ENCODE measurements at regions not wholly inside any gene's neighbourhood (a gene's known extent, or its start where the extent isn't known, plus 50 kb on each side); places are given as distances from the start of the nearest gene placed in this dataset.

DNA sequence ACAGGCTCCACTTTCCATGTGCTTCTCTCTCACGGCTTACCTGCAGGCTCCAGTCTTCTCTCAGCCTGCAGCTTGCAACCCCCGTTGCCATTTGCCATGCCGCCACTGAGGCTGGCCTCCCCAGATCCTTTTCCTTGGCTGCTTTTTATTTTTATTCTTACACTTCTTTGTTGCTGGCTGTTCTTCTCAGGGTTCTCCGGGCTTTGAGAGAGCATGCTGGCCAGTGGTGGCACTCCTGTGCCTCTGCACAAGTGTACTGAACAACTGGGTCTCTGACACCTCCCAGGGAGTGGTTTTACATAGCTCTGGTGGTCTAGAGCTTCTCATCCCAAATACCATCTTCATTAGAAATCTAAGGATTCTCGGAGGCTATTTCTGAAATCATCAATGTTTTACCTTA is 241.7 kb upstream of the MTNR1B start:
- TF ChIP-seq GATA1 (IDR thresholded peaks at IDR 0.05; ENCODE audit: low read depth, low read length) (no peak), POLR2A (IDR thresholded peaks at IDR 0.05; ENCODE audit: low read length) (no peak)
- DNase-seq, result no peak

DNA sequence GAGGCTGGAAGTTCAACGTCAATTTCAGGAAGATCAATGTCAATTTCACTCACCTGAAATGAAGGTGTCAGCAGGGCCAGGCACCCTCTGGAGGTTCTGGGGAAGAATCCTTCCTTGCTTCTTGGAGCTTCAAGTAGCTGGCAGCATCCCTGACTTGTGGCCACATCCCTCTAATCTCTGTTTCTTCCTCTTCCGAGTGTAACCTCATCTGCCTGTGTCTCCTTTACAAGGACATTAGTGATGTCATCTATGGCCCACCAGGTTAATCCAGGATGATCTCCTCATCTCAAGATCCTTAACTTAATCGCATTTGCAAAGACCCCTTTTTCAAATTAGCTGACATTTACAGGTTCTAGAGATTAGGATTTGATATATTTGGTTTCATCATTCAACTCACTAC is 240.8 kb upstream of the MTNR1B start:
- TF ChIP-seq GATA1 (IDR thresholded peaks at IDR 0.05; ENCODE audit: low read depth, low read length) (no peak), POLR2A (IDR thresholded peaks at IDR 0.05; ENCODE audit: low read length) (no peak)
- no peak for DNase-seq

DNA sequence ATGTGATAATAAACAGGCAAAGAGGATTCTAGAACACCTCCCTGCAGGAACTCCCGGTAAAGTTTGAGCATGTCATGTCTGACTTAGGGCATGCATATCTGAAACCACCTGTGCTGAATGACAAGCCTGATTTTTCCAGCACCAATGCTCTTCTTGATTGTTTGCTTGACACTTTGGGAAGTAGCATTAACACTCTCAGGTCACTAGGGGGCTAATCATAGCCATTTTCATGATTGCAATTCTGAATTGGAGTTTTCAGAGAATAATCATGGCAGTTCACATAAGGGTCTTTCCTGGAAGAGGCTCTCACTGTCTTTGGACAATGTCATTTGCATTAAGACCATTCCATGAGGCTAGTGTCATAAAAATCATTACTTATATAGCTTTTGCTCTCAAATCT is 234.4 kb upstream of the MTNR1B start:
- TF ChIP-seq GATA1 (IDR thresholded peaks at IDR 0.05; ENCODE audit: low read depth, low read length) (no peak), POLR2A (IDR thresholded peaks at IDR 0.05; ENCODE audit: low read length) (no peak)
- DNase-seq, result peak in 1 of 2 experiments; percentile 1

DNA sequence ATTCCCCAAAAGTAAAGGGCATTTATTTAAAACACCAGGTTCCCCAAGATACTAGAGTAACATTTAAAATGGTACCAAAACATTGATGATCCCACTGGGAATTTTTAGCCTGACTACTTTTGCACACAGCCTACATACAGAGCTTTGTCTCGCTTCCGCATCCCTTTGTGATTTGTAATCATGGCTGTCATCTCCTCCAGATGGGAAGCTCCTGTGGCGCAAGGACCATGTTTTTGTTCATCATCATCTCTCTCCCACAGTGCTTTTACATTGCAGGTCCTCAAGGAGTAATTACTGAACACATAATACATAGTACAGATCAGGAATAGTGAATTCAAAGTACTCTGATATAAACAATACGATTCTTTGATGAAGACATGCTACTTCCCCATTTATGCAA is 231.2 kb upstream of the MTNR1B start:
- TF ChIP-seq GATA1 (IDR thresholded peaks at IDR 0.05; ENCODE audit: low read depth, low read length), result no peak
- TF ChIP-seq POLR2A (IDR thresholded peaks at IDR 0.05; ENCODE audit: low read length), result no peak
- no peak for DNase-seq

DNA sequence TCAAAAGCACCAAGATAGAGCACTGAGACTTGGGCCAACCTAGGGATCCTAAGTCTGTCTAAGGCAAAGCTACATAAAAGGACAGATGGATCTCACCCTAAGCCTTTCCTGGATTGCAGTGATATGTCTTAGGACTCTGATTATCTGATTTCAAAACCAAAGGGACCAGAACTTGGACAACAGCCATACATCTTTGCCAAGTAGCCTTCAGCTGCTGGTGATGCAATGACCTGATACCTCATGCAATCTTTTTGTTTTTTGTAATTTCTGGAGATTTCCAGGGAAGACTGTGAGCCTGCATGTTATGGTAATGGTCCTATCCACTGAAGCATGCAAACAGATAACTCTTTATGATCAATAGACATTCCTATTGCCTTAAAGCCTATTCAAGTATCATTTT is 230.4 kb upstream of the MTNR1B start:
- TF ChIP-seq POLR2A (IDR thresholded peaks at IDR 0.05; ENCODE audit: low read length) (no peak), GATA1 (IDR thresholded peaks at IDR 0.05; ENCODE audit: low read depth, low read length) (no peak)
- peak in 1 of 2 experiments; percentile 9 for DNase-seq

DNA sequence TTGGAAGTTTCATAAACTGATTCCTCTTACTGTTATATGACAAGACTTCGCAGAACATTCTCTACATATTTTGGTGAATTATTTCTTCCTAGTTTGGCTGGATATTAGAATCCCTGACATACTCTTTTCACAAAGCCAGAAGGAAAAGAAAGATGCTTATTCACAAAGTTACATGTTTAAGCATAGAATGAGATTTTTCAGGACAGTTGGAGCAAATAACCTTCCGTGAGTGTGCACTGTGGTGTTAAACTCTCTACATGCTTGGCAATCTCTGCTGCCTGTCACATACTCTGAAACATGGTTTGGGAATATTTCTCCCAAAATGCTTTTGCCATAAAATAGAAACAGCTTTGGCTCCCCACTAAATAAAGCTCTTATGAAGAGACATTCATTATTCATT is 230.0 kb upstream of the MTNR1B start:
- TF ChIP-seq POLR2A (IDR thresholded peaks at IDR 0.05; ENCODE audit: low read length), result no peak
- TF ChIP-seq GATA1 (IDR thresholded peaks at IDR 0.05; ENCODE audit: low read depth, low read length), result no peak

DNA sequence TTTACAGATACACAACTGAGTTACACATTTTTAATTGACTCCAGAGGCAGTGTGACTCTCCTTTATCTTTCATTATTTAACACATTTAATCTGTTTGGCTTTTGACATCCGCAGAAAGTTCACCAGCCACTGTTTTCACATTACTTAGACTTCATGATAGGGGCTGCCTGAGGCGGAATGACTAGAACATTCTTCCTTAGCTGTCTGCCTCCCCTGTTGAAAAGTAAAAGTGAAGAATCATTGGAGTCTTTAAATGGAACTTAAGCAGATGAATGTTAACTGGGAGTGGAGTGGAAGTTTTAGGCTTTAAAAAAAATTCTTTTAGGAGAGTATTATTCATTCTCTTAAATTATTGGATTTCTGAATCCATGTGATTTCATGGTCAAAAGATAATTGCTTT is 229.2 kb upstream of the MTNR1B start:
- DNase-seq, result no peak
- TF ChIP-seq GATA1 (IDR thresholded peaks at IDR 0.05; ENCODE audit: low read depth, low read length), result no peak

More for the DNA sequence above, 230.0 kb upstream of the MTNR1B start:
- DNase-seq, result no peak

DNA sequence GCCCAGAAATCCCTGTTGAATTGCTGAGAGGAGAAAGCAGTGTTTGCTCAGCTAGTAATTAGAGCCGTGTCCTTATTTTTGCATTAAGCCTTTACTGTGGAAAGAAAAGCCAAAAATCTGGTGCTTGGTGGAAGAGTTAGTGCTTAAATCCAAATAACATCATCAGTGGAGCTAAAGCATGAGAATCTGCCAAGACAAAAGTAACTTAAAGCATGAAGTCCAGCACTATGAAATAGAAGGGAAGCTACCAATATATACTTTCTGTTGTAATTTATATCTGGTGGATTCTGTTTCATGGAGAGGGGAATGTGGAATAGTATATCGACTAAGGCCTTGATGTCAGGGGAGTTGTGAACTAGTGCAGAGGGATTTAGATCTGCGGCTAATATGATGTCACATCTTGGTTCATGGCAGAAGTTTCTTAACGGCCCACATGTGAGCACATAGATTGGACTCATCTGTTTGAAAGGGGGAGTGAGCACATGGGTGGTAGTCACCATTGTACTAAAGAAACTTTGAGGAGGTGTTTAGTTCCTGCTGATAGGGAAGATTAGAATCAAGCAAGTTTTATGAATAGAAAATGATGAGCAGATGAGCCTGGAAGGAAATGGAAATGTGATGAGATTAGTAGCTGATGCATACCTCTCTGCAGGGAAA is 224.4 kb upstream of the MTNR1B start:
- no peak for DNase-seq
- TF ChIP-seq POLR2A (IDR thresholded peaks at IDR 0.05; ENCODE audit: low read length) (no peak), GATA1 (IDR thresholded peaks at IDR 0.05; ENCODE audit: low read depth, low read length) (no peak)

DNA sequence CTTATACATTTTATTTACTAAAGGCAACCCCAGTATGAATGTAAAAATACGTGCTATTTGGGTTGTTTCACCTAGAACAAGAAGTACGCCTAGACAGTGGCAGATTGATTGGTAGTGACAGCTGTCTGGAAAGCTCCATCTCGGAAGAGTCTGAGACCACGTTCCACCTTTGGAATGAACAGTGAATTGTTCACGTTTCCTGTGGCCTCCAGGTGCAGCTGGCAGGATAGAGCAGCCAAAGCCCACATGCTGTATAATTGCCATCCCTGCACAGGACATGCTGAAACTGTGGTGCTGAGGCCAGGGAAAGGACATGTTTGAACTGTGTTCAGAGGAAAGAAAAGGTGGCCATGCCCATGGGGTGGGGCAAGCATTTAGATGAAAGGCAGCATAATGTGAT is 218.7 kb upstream of the MTNR1B start:
- DNase-seq, result no peak
- TF ChIP-seq POLR2A (IDR thresholded peaks at IDR 0.05; ENCODE audit: low read length) (no peak), GATA1 (IDR thresholded peaks at IDR 0.05; ENCODE audit: low read depth, low read length) (no peak)

DNA sequence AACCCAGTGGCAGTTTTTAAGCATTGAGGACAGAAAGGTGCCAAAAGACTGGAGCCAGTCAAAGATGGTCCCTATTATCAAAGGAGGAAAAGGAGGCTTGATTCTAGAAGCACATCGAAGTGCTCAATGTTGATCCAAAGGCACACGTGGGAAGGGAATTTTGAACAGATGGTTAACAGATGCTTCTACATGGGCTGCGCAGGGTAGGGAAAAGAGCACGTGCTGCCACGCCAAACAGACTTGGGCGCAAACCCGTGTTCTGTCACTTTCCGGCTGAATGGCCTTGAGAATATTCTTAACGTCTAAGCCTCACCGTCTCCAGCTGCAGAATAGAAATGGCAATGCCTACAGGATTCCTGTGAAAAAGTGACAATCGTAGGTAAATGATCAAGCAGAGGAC is 217.9 kb upstream of the MTNR1B start:
- TF ChIP-seq POLR2A (IDR thresholded peaks at IDR 0.05; ENCODE audit: low read length) (no peak), GATA1 (IDR thresholded peaks at IDR 0.05; ENCODE audit: low read depth, low read length) (no peak)
- no peak for DNase-seq

DNA sequence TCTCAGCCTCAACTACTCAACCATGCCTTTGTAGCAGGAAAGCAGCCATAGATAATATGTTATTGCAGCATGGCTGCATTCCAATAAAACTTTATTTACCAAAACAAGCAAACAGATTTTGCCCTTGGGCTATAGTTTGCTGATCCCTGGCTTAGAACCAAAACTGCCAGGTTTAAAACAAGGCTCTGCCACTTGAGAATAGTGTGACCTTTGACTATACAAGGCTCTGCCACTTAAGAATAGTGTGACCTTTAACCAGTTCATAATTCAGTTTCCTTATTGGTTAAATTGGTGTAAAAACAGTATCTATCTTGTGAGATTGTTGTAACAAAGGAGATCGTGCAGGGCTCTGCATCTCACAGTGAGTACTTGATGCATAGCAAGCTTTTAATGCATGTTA is 217.3 kb upstream of the MTNR1B start:
- DNase-seq, result no peak
- TF ChIP-seq GATA1 (IDR thresholded peaks at IDR 0.05; ENCODE audit: low read depth, low read length) (no peak), POLR2A (IDR thresholded peaks at IDR 0.05; ENCODE audit: low read length) (no peak)

DNA sequence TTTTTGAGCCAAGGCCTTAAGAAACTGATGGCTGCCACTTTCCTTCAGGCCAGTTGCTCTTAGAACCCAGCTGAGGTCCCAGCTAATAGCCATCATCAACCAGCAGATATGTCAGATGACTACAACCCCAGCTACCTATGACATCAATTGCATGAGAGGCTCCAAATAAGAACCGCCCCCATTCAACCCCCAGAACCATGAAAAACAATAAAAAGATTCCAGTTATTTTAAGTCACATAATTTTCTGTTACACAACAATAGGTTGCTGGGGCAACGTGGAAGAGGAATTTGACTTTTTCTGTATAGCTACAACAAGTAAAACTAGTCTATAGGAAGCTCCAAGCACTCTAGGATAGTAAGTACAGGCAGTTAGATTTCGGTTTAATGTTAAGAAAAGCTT is 216.3 kb upstream of the MTNR1B start:
- no peak for DNase-seq
- TF ChIP-seq POLR2A (IDR thresholded peaks at IDR 0.05; ENCODE audit: low read length), result no peak
- TF ChIP-seq GATA1 (IDR thresholded peaks at IDR 0.05; ENCODE audit: low read depth, low read length), result no peak

DNA sequence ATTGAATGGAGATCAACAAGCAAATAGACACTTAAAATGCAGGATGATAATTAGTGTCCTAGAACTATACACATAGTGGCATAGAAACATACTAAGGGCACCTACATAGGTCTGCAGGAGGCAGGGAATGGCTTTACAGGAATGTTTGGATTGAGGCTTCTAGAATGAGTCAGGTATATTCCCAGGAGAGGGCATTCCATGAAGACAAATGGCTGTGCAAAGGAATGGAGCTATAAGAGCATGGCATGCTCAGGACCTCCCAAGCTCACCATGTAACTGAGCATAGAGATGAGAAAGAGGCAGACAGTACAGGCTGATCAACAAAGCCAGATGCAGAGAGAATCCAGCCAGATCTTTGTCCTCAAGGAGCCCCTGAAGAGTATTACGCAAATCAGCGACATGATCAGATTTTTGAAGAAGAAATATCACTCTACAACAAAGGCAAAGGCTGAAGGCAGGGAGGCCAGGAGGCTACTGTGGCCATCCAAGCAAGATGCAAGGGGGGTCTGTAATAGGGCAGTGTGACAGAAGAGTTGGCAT is 211.1 kb upstream of the MTNR1B start:
- no peak for TF ChIP-seq GATA1 (IDR thresholded peaks at IDR 0.05; ENCODE audit: low read depth, low read length)
- TF ChIP-seq POLR2A (IDR thresholded peaks at IDR 0.05; ENCODE audit: low read length), result no peak
- no peak for DNase-seq

DNA sequence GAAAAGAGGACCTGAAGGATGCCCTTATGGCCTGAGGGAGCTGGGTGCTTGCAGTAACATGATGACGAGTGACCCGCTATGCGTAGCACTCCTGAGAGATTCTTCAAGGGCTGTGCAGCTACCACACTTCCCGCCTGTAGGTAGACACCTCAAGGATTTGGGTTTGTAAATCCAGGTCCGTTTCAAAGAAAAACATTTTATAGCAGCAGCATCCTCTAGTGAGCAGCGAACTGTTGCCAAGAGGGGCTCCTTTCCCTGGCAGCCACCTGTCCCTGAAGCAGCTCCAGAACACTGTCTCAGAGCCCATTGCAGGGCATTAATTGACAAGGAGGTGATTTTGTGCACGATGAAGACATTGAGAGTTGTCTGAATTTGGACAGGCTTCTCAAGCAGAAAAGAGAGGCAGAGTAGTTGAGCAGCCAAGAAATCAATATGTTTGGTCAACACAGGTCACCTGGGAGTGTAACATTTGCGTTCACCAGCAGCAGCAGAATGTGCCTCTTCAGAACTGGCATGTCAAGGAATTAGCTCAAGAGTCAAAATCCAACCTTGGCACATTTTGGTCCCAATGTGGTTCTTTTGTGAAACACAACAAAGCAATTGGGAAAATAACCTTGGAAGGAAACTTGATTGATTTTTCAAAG is 209.8 kb upstream of the MTNR1B start:
- TF ChIP-seq GATA1 (IDR thresholded peaks at IDR 0.05; ENCODE audit: low read depth, low read length), result no peak
- TF ChIP-seq POLR2A (IDR thresholded peaks at IDR 0.05; ENCODE audit: low read length), result no peak
- DNase-seq, result no peak

DNA sequence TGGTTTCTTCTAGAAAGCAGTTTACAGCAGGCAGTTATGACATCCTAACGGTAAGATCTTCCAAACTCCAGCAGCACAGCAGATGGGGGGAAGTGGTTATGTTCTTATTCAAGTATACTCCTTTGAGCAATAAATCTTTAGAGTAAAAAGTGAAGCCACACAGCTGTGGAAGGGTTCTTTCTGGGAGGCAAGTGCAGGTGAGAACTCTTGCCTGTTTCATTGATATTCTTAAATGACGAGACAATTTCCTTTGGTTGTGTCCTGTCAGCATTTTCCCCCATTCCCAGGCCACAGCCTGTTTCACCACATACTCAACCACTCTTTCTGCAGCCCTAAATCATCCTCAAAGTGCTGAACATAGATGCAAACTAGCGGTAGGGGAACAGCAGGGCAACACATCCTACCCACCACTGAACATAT is 207.3 kb upstream of the MTNR1B start:
- TF ChIP-seq POLR2A (IDR thresholded peaks at IDR 0.05; ENCODE audit: low read length), result no peak
- TF ChIP-seq GATA1 (IDR thresholded peaks at IDR 0.05; ENCODE audit: low read depth, low read length), result no peak
- DNase-seq, result no peak
